Smooth muscle cell (in vitro differentiated cells): ENCODE measurements at regions not wholly inside any gene's neighbourhood (a gene's known extent, or its start where the extent isn't known, plus 50 kb on each side); places are given as distances from the start of the nearest gene placed in this dataset.

ENCODE experiments used
- DNase-seq: peaks from one replicate; lab custom pipeline; 2025; ENCODE audit not compliant: unreplicated experiment; lab: John Stamatoyannopoulos, UW
- H2AFZ ChIP-seq: fragments of 200-600 bp; sonication (generic); 2 replicates; pipeline ENCODE4 v1.6.0; 2016; ENCODE audit warnings: antibody characterized with exemption, low read depth, mild to moderate bottlenecking
- H3F3A ChIP-seq: fragments of 200-600 bp; sonication (generic); 2 replicates; pipeline ENCODE4 v1.6.0; 2017; ENCODE audit warnings: antibody characterized with exemption, low read depth
- H3K27ac ChIP-seq: fragments of 200-600 bp; sonication (generic); 2 replicates; pipeline ENCODE4 v1.5.1; 2016; ENCODE audit warnings: low read depth, mild to moderate bottlenecking
- H3K27me3 ChIP-seq: fragments of 200-600 bp; sonication (generic); 2 replicates; pipeline ENCODE4 v1.6.1; 2016; ENCODE audit warnings: low read depth, mild to moderate bottlenecking
- H3K36me3 ChIP-seq: fragments of 200-600 bp; sonication (generic); 2 replicates; pipeline ENCODE4 v1.5.1; 2016; ENCODE audit warnings: low read depth
- H3K4me1 ChIP-seq: fragments of 200-600 bp; sonication (generic); 2 replicates; pipeline ENCODE4 v1.5.1; 2016; ENCODE audit warnings: low read depth
- H3K4me2 ChIP-seq: fragments of 200-600 bp; sonication (generic); 2 replicates; pipeline ENCODE4 v1.6.0; 2016; ENCODE audit warnings: mild to moderate bottlenecking
- H3K4me3 ChIP-seq: fragments of 200-600 bp; sonication (generic); 2 replicates; pipeline ENCODE4 v1.5.1; 2016; ENCODE audit warnings: mild to moderate bottlenecking
- H3K79me2 ChIP-seq: fragments of 200-600 bp; sonication (generic); 2 replicates; pipeline ENCODE4 v1.6.0; 2016; ENCODE audit warnings: low read depth, mild to moderate bottlenecking
- H3K9ac ChIP-seq: fragments of 200-600 bp; sonication (generic); 2 replicates; pipeline ENCODE4 v1.6.0; 2016; ENCODE audit warnings: low read depth
- H3K9me3 ChIP-seq: fragments of 200-600 bp; sonication (generic); replicated peaks from 2 replicates; pipeline ENCODE4 v1.5.1; 2016; ENCODE audit warnings: low read depth
- H4K20me1 ChIP-seq: fragments of 200-600 bp; sonication (generic); 2 replicates; pipeline ENCODE4 v1.6.0; 2016; ENCODE audit warnings: low read depth
- CTCF ChIP-seq: fragments of 200-600 bp; sonication (generic); IDR thresholded peaks from 2 replicates; pipeline ENCODE4 v1.5.1; 2017; ENCODE audit warnings: borderline replicate concordance, mild to moderate bottlenecking, antibody characterized with exemption; ENCODE audit not compliant: insufficient read depth, poor library complexity, severe bottlenecking
- WGBS: methylation state at CpG from one replicate; pipeline ENCODE4 v1.1.7; 2016; ENCODE audit warnings: low lambda C conversion rate; 5-methylcytosine and 5-hydroxymethylcytosine counted together

GRCh38 chr3:31137718-31138465 lies 243.4 kb upstream of the GADL1 start:
- 67% methylated on average over 4 of the region's 4 CpGs for WGBS
- Histone ChIP-seq H3K4me1 (no peaks in the 10 kb centered on the region), H3K9me3 (no peaks in the 10 kb centered on the region), H3K27me3 (no peaks in the 10 kb centered on the region), H3K27ac (no peak overlapping the region), H2AFZ (no peak overlapping the region), H3K79me2 (no peaks in the 10 kb centered on the region), H3K9ac (no peak overlapping the region), H3F3A (no peaks in the 10 kb centered on the region), H4K20me1 (no peaks in the 10 kb centered on the region), H3K4me2 (no peak overlapping the region), H3K36me3 (no peaks in the 10 kb centered on the region), H3K4me3 (no peak overlapping the region)
- DNase-seq = no peak
- no peak for TF ChIP-seq CTCF

DNA sequence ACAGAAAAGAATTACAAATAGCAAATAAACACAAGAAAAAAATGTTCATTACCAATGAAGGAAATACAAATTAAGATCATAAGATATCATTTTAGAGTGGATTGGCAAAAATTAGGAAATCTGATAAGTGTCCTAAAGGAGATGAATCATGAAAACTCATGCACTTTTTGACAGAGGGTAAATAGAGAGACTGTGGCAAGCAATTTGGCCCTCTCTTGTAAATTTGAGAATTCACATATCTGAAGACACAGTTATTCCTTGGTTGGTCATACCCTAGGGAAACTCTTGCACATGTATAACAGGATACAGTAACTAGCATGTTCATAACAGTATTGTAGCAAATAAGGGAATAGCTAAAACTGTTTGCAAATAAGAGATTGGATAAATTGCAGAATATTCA lies 246.0 kb upstream of the GADL1 start:
- Histone ChIP-seq H3K79me2 (no peaks in the 10 kb centered on the region), H3K27ac (no peak overlapping the region), H3K4me3 (no peak overlapping the region), H2AFZ (no peak overlapping the region), H3K36me3 (no peaks in the 10 kb centered on the region), H3K4me2 (no peak overlapping the region), H3K4me1 (no peaks in the 10 kb centered on the region), H3K27me3 (no peaks in the 10 kb centered on the region), H4K20me1 (no peaks in the 10 kb centered on the region), H3K9ac (no peak overlapping the region), H3K9me3 (no peaks in the 10 kb centered on the region), H3F3A (no peaks in the 10 kb centered on the region)
- TF ChIP-seq CTCF = no peak
- no peak for DNase-seq

DNA sequence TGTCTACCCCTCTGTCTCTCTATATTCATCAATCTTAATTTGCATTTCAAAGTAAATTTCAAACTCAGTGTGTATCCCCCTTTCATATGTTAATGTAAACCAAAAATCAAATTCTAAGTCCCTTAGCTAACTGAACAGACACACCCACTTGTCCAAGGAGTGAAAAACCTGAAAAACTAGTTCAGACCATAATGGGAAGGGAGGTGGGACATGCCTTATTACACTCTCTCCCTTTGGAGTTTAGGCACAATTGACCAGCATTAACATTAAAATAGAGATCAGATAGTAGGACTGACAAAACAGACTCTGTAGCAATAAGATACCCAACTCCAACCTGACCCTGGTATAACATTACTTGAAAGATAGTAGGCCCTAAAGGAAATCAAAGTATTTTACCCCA lies 247.7 kb upstream of the GADL1 start:
- TF ChIP-seq CTCF = no peak
- Histone ChIP-seq H3K4me3 (no peak overlapping the region), H3K4me1 (no peaks in the 10 kb centered on the region), H3K79me2 (no peaks in the 10 kb centered on the region), H2AFZ (no peak overlapping the region), H4K20me1 (no peaks in the 10 kb centered on the region), H3K9me3 (no peaks in the 10 kb centered on the region), H3K36me3 (no peaks in the 10 kb centered on the region), H3K9ac (no peak overlapping the region), H3F3A (no peaks in the 10 kb centered on the region), H3K4me2 (no peak overlapping the region), H3K27me3 (no peaks in the 10 kb centered on the region), H3K27ac (no peak overlapping the region)
- DNase-seq = no peak

GRCh38 chr3:31142543-31142942 lies 248.1 kb upstream of the GADL1 start:
- WGBS = 76% methylated on average over 3 of the region's 3 CpGs

More at GRCh38 chr3:31142543-31142942, 248.1 kb upstream of the GADL1 start:
- no peak overlapping the region for H3K9ac ChIP-seq
- no peaks in the 10 kb centered on the region for H3K36me3 ChIP-seq
- no peaks in the 10 kb centered on the region for H3K27me3 ChIP-seq
- H3K27ac ChIP-seq = no peak overlapping the region
- no peaks in the 10 kb centered on the region for H3F3A ChIP-seq
- no peaks in the 10 kb centered on the region for H3K9me3 ChIP-seq
- no peak for DNase-seq
- TF ChIP-seq CTCF = no peak
- no peaks in the 10 kb centered on the region for H3K4me1 ChIP-seq
- no peak overlapping the region for H3K4me2 ChIP-seq
- no peaks in the 10 kb centered on the region for H4K20me1 ChIP-seq
- H3K4me3 ChIP-seq = no peak overlapping the region
- H2AFZ ChIP-seq = no peak overlapping the region
- no peaks in the 10 kb centered on the region for H3K79me2 ChIP-seq
